NCI-H226 (cell line): ENCODE measurements at regions not wholly inside any gene's neighbourhood (a gene's known extent, or its start where the extent isn't known, plus 50 kb on each side); places are given as distances from the start of the nearest gene placed in this dataset.
"Not testable (repeated sequence)": the region's sequence is repeated elsewhere in the genome, so short reads cannot be mapped to it uniquely, and the experiment has no call there.

Source experiments
- DNase-seq: peaks from one replicate; pipeline ENCODE4 v3.0.0-alpha.2; 2015

- DNase-seq = no peak
Measured at GRCh38 chr6:14218519-14218800, 100.9 kb downstream of the CD83 start.

GRCh38 chr6:14221564-14222279 lies 104.2 kb downstream of the CD83 start:
- no peak for DNase-seq

DNA sequence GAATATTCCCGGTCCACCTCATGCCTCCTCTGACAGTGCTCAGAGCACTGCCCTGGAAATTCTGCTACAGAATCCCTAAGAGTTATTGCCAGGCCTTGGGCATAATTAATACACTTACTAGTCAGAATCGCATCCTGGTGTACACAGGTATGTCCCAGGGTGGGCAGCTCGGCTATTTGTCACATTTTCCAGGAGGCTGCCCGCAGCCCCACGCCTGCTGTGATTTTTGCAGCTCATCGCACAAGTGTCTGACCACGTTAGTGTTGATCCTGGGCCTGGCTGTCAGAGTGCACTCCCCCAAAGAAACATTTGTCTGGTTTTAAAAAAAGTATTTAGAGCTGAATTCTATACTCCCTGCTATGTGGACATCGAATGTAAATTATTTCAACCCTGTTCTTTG lies 105.4 kb downstream of the CD83 start:
- DNase-seq = no peak

- no peak for DNase-seq
Measured at GRCh38 chr6:14224359-14225103, 107.0 kb downstream of the CD83 start.

GRCh38 chr6:14226051-14226660 lies 108.6 kb downstream of the CD83 start:
- no peak for DNase-seq

- DNase-seq = no peak
Measured at GRCh38 chr6:14228571-14228970, 111.0 kb downstream of the CD83 start.

DNA sequence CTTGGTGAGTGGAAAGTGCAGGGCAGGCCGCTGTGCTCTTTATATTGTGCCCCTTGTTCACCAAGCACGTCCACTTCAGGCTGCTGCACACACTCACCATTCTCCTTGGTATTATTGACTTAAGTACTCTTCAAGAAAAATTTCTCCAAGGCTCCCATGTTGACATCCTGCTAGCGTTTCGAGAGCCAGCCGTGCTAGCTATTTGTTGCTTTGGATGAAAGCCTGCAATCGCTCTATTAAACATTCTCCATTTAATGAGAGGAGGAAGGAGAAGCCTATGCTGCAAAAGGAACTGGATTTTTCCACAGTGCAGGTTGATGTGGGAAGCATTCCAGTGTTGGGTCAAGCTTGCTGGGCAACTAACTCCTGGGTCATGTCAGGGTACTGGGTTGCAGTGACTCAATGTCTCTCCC lies 113.5 kb downstream of the CD83 start:
- no peak for DNase-seq

DNA sequence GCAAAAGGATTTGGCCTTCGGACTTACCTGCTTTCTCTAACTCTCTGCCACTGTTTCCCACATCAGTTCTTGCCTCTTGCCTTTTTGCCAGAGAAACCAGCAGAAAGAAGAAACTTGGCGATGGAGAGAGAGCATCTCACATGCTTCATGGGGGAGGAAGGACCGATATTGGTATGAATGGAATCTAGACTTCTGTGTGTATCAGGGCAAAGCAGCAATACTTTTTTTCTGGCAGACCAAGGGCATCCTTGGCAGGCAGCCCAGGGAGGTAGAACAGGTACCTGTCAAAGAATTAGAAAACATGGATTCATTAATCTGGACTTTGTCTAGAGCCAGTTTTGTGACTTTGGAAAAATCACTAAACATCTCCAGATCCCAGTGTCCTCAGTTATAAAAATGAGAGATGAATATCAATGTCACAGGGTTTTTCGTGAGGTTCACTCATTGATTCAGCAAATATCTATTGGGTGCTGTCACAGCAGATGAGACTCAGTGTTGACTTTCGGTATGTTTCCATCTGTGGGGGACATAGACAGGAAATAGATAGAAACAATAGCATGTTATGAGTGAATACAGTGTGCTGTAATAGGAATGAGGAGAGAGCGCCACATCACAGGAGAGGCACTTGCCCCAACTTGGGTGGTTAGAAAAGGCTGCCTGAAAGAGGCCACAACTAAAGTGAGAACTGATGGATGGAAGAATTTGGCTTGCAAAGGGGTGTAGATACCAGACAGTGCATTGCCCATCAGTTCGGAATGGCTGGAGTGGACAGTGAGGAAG lies 114.1 kb downstream of the CD83 start:
- no peak for DNase-seq

DNA sequence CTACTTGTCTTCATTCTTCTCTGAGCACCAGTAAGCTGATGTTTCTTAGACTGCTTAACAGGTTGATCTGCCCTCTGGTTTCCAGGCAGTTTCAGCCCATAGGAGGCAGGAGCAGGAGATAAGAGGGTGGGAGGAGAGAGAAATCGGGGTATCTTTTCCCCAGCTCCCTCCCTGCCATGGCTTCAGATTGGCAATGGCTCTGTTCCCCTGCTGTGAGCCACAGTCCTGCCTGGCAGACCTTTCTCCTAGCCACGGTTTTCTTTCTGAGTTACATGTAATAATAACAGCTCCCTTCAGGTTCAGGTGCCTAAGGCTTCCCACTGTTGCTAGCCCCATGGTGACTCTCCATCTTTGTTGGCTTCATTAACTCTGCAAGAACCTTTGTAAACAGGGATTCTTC lies 115.3 kb downstream of the CD83 start:
- no peak for DNase-seq

- DNase-seq = no peak
Measured at GRCh38 chr6:14235653-14236356, 118.2 kb downstream of the CD83 start.

GRCh38 chr6:14239097-14239496 lies 121.5 kb downstream of the CD83 start:
- DNase-seq = no peak

DNA sequence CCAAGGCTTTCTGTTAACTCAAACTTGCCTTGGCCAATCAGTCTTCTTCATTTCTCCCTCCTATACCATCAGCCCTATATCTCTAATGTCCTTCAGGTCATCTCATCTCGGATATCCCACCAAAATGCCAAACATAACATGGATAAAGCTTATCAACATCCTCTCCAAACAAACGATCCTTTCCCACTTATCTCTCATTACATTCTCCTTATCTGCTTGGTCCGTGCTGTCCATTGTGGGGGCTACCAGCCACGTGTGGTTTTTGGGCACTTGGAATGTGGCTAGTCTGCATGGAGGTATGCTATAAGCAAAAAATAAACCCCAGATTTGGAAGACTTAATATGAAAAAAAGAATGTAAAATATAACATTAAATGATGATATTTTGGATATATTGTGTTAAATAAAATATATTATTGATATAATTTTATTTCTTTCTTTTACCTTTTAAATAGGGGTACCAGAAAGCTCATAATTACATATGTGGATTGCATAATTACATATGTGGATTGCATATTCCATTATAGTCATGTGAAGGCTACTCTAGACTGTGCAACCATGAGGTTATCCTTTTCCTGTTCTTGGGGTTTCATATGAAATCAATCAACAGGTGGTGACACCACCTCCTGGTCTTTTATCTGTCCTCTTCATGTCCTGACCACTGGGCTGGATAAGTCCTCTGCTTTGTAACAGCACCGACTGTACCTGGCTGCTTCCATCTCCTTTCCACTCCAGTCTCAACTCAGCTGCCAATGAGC lies 123.0 kb downstream of the CD83 start:
- DNase-seq = no peak

DNA sequence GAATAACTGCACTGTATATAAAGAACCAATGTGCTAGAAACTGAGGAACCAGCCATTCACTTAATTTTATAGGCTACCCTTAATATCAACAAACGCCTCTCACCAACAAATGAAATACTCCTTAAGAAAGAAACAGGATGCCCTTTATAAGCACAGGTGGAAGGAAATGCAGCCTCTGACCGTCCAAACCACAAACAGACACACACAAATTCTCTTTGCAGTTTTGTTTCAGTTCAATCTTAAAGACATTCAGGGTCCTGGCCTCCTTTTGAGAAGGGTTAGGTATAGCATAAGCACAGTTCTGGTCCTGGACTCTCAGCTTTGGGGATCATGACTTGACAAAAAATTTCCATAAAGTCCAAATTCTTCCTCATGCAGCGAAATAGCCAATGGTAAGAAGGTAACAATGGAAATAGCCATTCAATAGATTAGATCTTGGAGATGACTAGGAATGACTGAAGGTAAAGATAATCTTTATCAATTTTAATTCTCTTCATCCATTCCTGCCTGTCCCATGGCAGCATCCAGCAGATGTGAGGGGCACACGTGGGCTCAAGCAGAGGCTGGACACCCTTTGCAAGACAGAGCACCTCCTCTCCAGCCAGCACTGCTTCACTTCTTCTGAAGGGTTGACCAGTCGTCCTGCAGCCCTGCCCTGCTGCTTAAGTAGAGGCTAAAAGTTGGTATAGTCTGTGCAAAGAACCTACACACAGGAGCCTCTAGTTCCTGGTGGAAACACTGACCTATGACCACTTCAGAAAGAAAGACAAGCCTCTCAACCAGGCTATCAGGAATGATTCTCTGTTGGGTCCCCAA lies 123.9 kb downstream of the CD83 start:
- no peak for DNase-seq

GRCh38 chr6:14242912-14243311 lies 125.3 kb downstream of the CD83 start:
- DNase-seq = not testable (repeated sequence)

- no peak for DNase-seq
Measured at GRCh38 chr6:14243597-14243996, 126.0 kb downstream of the CD83 start.

DNA sequence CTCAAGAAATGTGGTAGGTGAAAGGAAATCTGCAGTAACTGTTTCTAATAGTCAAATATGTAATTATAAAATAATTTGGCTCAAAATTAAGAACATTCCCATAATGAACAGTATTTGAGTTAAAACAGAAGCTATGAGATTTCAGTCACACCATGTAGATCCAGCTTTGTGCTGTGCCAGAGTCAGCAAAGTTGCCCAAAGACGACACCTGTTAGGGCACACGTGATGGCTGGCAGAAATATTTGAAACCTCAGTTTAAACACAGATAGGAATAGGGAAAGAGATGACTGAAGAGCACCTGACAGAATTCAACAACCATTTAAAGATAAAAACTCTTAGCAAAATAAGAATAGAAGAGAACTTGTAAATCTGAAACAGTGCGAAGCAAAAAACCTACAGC lies 129.3 kb downstream of the CD83 start:
- no peak for DNase-seq

DNA sequence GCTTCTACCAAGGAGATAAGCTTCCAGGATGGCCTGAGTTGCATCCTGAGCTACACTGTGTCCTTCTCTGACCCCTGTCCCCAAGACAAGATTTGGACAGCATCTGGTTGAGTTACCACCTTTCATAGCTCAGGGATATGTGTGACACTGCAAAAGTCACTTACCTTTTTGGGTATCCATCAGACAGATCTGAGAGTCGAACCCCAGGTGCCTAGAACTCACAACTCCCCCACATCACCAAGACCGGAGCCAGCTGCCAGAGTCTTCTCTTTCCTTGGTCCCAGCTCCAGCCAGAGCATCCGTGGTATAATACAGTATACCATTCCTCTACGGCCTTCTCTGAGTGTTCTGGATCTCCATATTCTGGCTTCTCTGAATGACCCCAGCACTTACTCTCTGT lies 133.0 kb downstream of the CD83 start:
- no peak for DNase-seq

GRCh38 chr6:14252271-14252850 lies 134.8 kb downstream of the CD83 start:
- no peak for DNase-seq

GRCh38 chr6:14254505-14254904 lies 136.9 kb downstream of the CD83 start:
- no peak for DNase-seq

DNA sequence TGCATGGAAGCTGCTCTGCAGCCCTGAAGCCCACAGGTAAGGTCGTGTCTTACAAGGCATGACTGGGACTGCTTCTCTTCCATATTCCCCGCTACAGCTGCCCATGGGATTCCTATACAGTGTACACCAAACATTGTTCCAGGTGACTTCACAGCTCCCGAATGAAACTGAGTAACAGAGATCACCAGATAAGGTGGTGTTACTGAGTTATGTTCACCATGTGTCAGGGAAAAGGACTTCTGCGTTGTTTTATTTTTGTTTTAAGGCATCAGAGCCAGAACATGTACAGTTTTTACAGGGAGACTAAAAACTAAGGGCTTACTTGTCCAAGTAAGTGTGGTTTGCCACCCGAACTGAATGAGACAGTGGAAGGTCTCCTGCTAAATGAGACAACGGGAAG lies 138.3 kb downstream of the CD83 start:
- DNase-seq = no peak

DNA sequence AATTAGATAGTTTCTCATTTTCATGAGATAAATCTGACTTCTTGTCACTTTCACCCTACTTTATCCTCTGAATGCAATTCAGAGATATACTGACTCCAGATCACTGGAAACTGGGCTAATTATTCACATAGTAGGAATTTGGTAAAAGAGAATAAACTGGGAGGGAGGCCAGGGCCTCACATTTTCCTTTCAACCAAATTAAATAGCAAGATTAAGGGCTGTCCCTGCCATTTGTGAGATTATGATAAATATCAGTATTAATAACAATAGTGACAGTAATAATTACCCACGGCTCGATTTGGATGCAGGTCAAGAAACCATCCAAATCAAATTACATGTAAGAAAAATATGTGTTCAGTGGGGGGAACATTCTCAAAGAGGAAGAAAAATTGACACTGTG lies 140.5 kb downstream of the CD83 start:
- no peak for DNase-seq
